H1 (cell line): ENCODE measurements at regions not wholly inside any gene's neighbourhood (a gene's known extent, or its start where the extent isn't known, plus 50 kb on each side); places are given as distances from the start of the nearest gene placed in this dataset.

Experiments
- CHD2 ChIP-seq: IDR thresholded peaks from 2 replicates; pipeline ENCODE4 v1.6.1; 2012; ENCODE audit warnings: low read length, improper control_type of control experiment
- E2F6 ChIP-seq: IDR thresholded peaks from 2 replicates; pipeline ENCODE4 v1.6.1; 2012; ENCODE audit warnings: inconsistent platforms
- EZH2 ChIP-seq: fragments of 200-600 bp; sonication (generic); IDR thresholded peaks from 2 replicates; pipeline ENCODE4 v1.7.1; 2012; ENCODE audit warnings: low read depth, mild to moderate bottlenecking, moderate library complexity, low read length, inconsistent platforms; ENCODE audit not compliant: severe bottlenecking
- JUN ChIP-seq: IDR thresholded peaks from 2 replicates; pipeline ENCODE4 v1.6.1; 2011; ENCODE audit warnings: low read depth, mild to moderate bottlenecking, improper control_type of control experiment, low read length
- POLR2A ChIP-seq, 2 experiments: IDR thresholded peaks; 1 replicate in 1 of 2; 2 replicates in 1 of 2; pipeline ENCODE4 v1.6.1; 2011; ENCODE audit warnings: low read depth in 2 of 2, low read length in 2 of 2, mild to moderate bottlenecking in 2 of 2; ENCODE audit errors: control extremely low read depth in 1 of 2
- POU5F1 ChIP-seq: IDR thresholded peaks from 2 replicates; pipeline ENCODE4 v1.6.1; 2011; ENCODE audit warnings: low read depth, mild to moderate bottlenecking, low read length, moderate library complexity
- SP1 ChIP-seq: IDR thresholded peaks from 2 replicates; pipeline ENCODE4 v1.6.1; 2011; ENCODE audit warnings: low read depth, low read length
- TAF1 ChIP-seq: IDR thresholded peaks from 2 replicates; pipeline ENCODE4 v1.6.1; 2011; ENCODE audit warnings: mild to moderate bottlenecking, low read depth, low read length

GRCh38 chr7:25901658-25902057 is 250.3 kb upstream of the NFE2L3 start (continued):
- TF ChIP-seq TAF1: no peak
- no peak for TF ChIP-seq EZH2
- no peak for TF ChIP-seq E2F6
- no peak for TF ChIP-seq POU5F1
- TF ChIP-seq SP1: no peak
- TF ChIP-seq JUN: no peak
- TF ChIP-seq POLR2A (IDR thresholded peaks at IDR 0.05; ENCODE audit: control extremely low read depth in 1 of 2, low read depth in 2 of 2, low read length in 2 of 2): no peak
- no peak for TF ChIP-seq CHD2
